Testis (tissue), 2 donors: ENCODE measurements at regions not wholly inside any gene's neighbourhood (a gene's known extent, or its start where the extent isn't known, plus 50 kb on each side); places are given as distances from the start of the nearest gene placed in this dataset.

Experiments used
- POLR2A ChIP-seq: fragments of 450-650 bp; IDR thresholded peaks from one replicate; pipeline ENCODE4 v1.6.1; 2017; ENCODE audit warnings: antibody characterized with exemption, mild to moderate bottlenecking, moderate library complexity
- TF ChIP-seq, protein P1 (sequence below), 3 experiments: fragments of 450-650 bp in 2 of 3; fragments of 200-600 bp in 1 of 3; sonication (generic) in 1 of 3; IDR thresholded peaks; one replicate each; pipeline ENCODE4 v1.5.1; 2016 to 2019; ENCODE audit warnings: antibody characterized with exemption in 3 of 3, mild to moderate bottlenecking in 2 of 3, moderate library complexity in 1 of 3

GRCh38 chr14:87449016-87449415 lies 544.0 kb downstream of the GALC start:
- TF ChIP-seq, protein P1, sequence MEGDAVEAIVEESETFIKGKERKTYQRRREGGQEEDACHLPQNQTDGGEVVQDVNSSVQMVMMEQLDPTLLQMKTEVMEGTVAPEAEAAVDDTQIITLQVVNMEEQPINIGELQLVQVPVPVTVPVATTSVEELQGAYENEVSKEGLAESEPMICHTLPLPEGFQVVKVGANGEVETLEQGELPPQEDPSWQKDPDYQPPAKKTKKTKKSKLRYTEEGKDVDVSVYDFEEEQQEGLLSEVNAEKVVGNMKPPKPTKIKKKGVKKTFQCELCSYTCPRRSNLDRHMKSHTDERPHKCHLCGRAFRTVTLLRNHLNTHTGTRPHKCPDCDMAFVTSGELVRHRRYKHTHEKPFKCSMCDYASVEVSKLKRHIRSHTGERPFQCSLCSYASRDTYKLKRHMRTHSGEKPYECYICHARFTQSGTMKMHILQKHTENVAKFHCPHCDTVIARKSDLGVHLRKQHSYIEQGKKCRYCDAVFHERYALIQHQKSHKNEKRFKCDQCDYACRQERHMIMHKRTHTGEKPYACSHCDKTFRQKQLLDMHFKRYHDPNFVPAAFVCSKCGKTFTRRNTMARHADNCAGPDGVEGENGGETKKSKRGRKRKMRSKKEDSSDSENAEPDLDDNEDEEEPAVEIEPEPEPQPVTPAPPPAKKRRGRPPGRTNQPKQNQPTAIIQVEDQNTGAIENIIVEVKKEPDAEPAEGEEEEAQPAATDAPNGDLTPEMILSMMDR (IDR thresholded peaks at IDR 0.05): no peak
- no peak for TF ChIP-seq POLR2A
